ENCODE measurements at regions not wholly inside any gene's neighbourhood (a gene's known extent, or its start where the extent isn't known, plus 50 kb on each side); places are given as distances from the start of the nearest gene placed in this dataset.
A peak's percentile ranks its signal among the peaks of the same experiment; 100 is the strongest.

DNA sequence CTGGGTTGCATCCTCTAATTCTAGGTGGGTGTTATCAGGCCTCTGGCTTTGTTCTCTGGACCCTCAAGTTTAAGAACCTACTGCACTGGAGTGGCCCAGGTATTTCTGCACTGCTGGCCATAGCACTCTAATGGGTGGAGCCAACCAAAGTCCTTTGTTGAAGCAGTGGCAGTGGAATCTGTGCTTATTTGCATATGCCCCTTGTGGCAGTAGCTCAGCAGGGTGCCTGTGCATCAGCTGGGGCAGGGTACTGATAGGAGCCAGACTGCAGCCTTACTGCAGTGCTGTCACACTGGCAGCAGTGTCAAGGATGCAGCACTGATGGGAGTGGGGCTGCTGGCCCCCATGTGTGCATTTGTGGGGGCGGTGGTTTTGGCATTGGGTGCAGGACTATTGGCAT, 660.6 kb downstream of the LRRIQ3 start:
- intact Hi-C loops (cut with DNase I): no loop called here
- no peak for ATAC-seq
- TF ChIP-seq, protein P1, sequence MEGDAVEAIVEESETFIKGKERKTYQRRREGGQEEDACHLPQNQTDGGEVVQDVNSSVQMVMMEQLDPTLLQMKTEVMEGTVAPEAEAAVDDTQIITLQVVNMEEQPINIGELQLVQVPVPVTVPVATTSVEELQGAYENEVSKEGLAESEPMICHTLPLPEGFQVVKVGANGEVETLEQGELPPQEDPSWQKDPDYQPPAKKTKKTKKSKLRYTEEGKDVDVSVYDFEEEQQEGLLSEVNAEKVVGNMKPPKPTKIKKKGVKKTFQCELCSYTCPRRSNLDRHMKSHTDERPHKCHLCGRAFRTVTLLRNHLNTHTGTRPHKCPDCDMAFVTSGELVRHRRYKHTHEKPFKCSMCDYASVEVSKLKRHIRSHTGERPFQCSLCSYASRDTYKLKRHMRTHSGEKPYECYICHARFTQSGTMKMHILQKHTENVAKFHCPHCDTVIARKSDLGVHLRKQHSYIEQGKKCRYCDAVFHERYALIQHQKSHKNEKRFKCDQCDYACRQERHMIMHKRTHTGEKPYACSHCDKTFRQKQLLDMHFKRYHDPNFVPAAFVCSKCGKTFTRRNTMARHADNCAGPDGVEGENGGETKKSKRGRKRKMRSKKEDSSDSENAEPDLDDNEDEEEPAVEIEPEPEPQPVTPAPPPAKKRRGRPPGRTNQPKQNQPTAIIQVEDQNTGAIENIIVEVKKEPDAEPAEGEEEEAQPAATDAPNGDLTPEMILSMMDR (IDR thresholded peaks at IDR 0.05): no peak
- DNase-seq: no peak
- Histone ChIP-seq H3K4me3 (no peak overlapping the region), H3K4me1 (no peaks in the 10 kb centered on the region), H3K27me3 (no peaks in the 10 kb centered on the region), H3K27ac (no peak overlapping the region), H3K36me3 (no peaks in the 10 kb centered on the region), H3K9me3 (no peaks in the 10 kb centered on the region)

DNA sequence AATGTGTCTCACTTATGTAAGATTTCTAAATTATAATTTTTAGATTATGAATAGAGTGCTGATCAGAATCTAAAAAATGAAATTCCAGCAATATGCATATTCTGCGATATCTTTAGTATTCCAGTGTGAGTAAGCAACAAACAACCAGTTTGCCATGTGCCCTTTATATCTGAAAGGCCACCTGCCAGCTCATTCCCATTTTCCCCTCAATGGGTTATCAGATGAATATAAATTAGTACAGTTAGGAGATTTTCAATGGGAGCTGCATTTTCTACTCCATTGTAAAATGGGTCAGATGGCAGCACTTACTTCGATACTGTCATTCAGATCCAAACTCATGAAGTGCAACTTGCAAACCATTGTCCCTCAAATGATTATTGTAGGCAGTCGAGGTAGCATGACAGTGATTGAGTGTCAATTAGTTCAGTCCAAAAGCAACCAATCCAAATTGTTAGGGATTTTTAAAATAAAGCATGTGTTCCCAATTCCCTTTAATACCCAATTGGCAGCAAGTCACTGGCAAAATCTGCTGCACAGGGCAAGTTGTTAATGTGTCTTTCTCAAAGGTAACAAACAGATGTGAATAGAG, 680.3 kb downstream of the LRRIQ3 start:
- no peak overlapping the region for H3K27ac ChIP-seq
- no peak overlapping the region for H3K4me3 ChIP-seq
- H3K9me3 ChIP-seq: no peaks in the 10 kb centered on the region
- no peaks in the 10 kb centered on the region for H3K4me1 ChIP-seq
- ATAC-seq (no peak), DNase-seq (no peak)
- no peaks in the 10 kb centered on the region for H3K27me3 ChIP-seq
- intact Hi-C loops (cut with DNase I): no loop called here
- TF ChIP-seq, protein P1 (IDR thresholded peaks at IDR 0.05): no peak
- H3K36me3 ChIP-seq: no peaks in the 10 kb centered on the region

DNA sequence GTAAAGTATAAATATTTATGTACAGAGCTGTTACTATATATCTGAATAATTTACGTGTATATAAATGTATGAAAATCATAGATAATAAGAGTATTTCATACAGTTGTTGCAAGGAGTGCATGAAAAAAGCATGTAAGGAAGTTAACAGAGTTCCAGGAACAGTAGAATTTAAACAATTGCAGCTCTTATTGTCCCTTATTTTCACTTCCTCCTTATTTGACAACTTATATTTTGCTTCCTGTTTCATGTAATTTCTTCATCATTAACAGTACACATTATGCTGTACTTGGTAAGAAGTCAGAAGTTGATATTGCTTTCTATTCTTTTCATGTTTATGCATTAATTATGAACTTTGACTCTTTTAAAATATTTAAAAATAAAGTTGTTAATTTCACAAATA, 681.5 kb downstream of the LRRIQ3 start:
- Histone ChIP-seq H3K27me3 (no peaks in the 10 kb centered on the region), H3K27ac (no peak overlapping the region), H3K36me3 (no peaks in the 10 kb centered on the region), H3K4me3 (no peak overlapping the region), H3K4me1 (no peaks in the 10 kb centered on the region), H3K9me3 (no peaks in the 10 kb centered on the region)
- ATAC-seq: peak; percentile 62
- intact Hi-C loops (cut with DNase I): no loop called here
- TF ChIP-seq, protein P1 (IDR thresholded peaks at IDR 0.05): no peak
- DNase-seq: no peak

DNA sequence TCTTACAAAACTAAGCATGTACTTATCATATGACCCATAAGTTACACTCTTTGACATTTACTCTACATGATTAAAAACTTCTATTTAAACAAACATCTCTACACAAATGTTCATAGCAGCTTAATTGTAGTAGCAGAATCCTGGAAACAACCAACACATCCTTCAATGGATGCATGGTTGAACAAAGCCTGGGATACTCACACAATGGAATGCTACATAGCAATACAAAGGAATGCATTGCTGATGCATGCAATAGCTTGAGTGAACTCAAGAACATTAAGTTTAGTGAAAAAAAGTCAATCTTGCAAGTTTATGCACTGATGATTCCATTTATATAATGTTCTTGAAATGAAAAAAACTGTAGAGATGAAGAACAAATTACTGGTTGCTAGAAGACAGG, 686.9 kb downstream of the LRRIQ3 start:
- no peaks in the 10 kb centered on the region for H3K36me3 ChIP-seq
- intact Hi-C loops (cut with DNase I): no loop called here
- ATAC-seq (no peak), DNase-seq (no peak)
- no peak overlapping the region for H3K27ac ChIP-seq
- no peaks in the 10 kb centered on the region for H3K27me3 ChIP-seq
- H3K4me3 ChIP-seq: no peak overlapping the region
- no peaks in the 10 kb centered on the region for H3K4me1 ChIP-seq
- TF ChIP-seq, protein P1 (IDR thresholded peaks at IDR 0.05): no peak
- H3K9me3 ChIP-seq: peaks cover 9% of the 10 kb centered on the region

DNA sequence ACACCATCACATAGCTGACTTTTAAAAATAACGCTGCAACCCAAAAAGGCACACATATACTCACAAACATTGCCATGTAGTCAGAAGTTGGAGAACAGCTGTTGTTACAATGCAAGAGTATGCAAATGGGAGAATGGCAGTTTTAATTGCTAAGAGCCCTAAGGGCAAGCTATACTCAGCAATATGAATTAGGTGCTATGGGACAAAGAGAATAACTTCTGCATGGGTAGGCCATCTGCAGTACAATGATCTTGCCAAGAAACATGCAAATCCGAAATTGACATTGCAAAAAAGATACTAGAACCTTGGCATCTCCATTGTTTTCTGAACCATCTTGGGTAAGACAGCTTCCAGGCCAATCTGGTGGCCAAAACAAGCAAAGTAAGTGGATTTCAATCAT, 697.8 kb downstream of the LRRIQ3 start:
- ATAC-seq: no peak
- H3K36me3 ChIP-seq: no peaks in the 10 kb centered on the region

More for the DNA sequence above, 697.8 kb downstream of the LRRIQ3 start:
- no peaks in the 10 kb centered on the region for H3K4me1 ChIP-seq
- TF ChIP-seq, protein P1 (IDR thresholded peaks at IDR 0.05): no peak
- DNase-seq: no peak
- no peaks in the 10 kb centered on the region for H3K9me3 ChIP-seq
- no peak overlapping the region for H3K4me3 ChIP-seq
- no peak overlapping the region for H3K27ac ChIP-seq
- intact Hi-C loops (cut with DNase I): no loop called here
- H3K27me3 ChIP-seq: no peaks in the 10 kb centered on the region
